Tibial nerve (tissue), 4 donors: ENCODE measurements at regions not wholly inside any gene's neighbourhood (a gene's known extent, or its start where the extent isn't known, plus 50 kb on each side); places are given as distances from the start of the nearest gene placed in this dataset.
"Not testable (repeated sequence)": the region's sequence is repeated elsewhere in the genome, so short reads cannot be mapped to it uniquely, and the experiment has no call there.

Experiments used
- DNase-seq, 2 donors: peaks; one replicate each; pipeline ENCODE4 v3.0.0-alpha.2; 2019; ENCODE audit warnings: low spot score in 2 of 2
- H3K27ac ChIP-seq, 4 donors: fragments of 200-600 bp; sonication (generic) in 3 of 4; one replicate each; pipeline ENCODE4 v1.5.1; 2017 to 2019; ENCODE audit warnings: mild to moderate bottlenecking in 1 of 4
- H3K27me3 ChIP-seq, 2 donors: fragments of 200-600 bp; sonication (generic) in 1 of 2; one replicate each; pipeline versions ENCODE4 v1.5.1 to v1.6.0; 2017 to 2019
- H3K36me3 ChIP-seq, 3 donors: fragments of 200-600 bp; sonication (generic); one replicate each; pipeline ENCODE4 v1.5.1; 2018 to 2019
- H3K4me1 ChIP-seq, 4 donors: fragments of 200-600 bp; sonication (generic) in 3 of 4; one replicate each; pipeline ENCODE4 v1.5.1; 2017 to 2019
- H3K4me3 ChIP-seq, 4 donors: fragments of 200-600 bp; sonication (generic) in 3 of 4; one replicate each; pipeline ENCODE4 v1.5.1; 2017 to 2019; ENCODE audit warnings: mild to moderate bottlenecking in 1 of 4, moderate library complexity in 1 of 4
- H3K9me3 ChIP-seq, 4 donors: fragments of 200-600 bp; sonication (generic) in 3 of 4; one replicate each; pipeline ENCODE4 v1.5.1; 2017 to 2019
- EP300 ChIP-seq, 2 donors: sonication (generic); formaldehyde crosslinking; IDR thresholded peaks; one replicate each; pipeline ENCODE4 v1.6.1; 2017; ENCODE audit warnings: antibody characterized with exemption in 2 of 2, mild to moderate bottlenecking in 1 of 2
- POLR2A ChIP-seq, 2 donors: fragments of 450-650 bp; IDR thresholded peaks; one replicate each; pipeline ENCODE4 v1.6.1; 2017; ENCODE audit warnings: antibody characterized with exemption in 2 of 2, mild to moderate bottlenecking in 2 of 2, moderate library complexity in 2 of 2
- WGBS, 2 donors: methylation state at CpG; one replicate each; pipeline ENCODE4 v1.1.5; 2018; 5-methylcytosine and 5-hydroxymethylcytosine counted together
- TF ChIP-seq, protein P1 (sequence below), 5 experiments: fragments of 200-600 bp in 3 of 5; fragments of 450-650 bp in 2 of 5; sonication (generic) in 3 of 5; IDR thresholded peaks; one replicate each; pipeline ENCODE4 v1.5.1; 2016 to 2019; ENCODE audit warnings: antibody characterized with exemption in 5 of 5, mild to moderate bottlenecking in 3 of 5, moderate library complexity in 2 of 5

DNA sequence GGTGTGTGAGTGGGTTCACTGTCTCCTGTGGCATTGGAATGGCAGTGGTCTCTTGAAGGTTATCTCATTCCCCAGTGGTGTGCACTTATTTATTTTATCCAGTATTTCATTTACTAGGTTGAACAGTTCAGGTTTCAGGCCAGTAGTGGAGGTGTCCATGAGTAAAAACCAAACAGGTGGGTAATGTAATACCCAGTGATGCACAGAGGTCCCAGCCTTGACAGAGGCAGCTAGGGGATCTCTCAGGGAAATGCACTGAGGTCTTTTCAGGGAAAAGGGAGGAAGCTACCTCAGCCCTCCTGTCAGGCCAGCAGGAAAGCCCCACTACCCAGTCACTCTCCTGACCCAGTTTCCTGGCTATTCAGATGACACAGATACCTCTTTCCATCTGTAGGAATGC lies 403.6 kb downstream of the UTRN start:
- Histone ChIP-seq H3K27ac (no peak overlapping the region), H3K4me3 (no peak overlapping the region), H3K9me3 (peaks cover 0 to 27% (median 8%) of the 10 kb centered on the region in 4 donors), H3K4me1 (peaks cover 0 to 2% (median 0%) of the 10 kb centered on the region in 4 donors), H3K27me3 (no peaks in the 10 kb centered on the region), H3K36me3 (peaks cover 0 to 54% (median 0%) of the 10 kb centered on the region in 3 donors)
- TF ChIP-seq POLR2A (IDR thresholded peaks at IDR 0.05) (no peak), EP300 (IDR thresholded peaks at IDR 0.05) (no peak)
- TF ChIP-seq, protein P1, sequence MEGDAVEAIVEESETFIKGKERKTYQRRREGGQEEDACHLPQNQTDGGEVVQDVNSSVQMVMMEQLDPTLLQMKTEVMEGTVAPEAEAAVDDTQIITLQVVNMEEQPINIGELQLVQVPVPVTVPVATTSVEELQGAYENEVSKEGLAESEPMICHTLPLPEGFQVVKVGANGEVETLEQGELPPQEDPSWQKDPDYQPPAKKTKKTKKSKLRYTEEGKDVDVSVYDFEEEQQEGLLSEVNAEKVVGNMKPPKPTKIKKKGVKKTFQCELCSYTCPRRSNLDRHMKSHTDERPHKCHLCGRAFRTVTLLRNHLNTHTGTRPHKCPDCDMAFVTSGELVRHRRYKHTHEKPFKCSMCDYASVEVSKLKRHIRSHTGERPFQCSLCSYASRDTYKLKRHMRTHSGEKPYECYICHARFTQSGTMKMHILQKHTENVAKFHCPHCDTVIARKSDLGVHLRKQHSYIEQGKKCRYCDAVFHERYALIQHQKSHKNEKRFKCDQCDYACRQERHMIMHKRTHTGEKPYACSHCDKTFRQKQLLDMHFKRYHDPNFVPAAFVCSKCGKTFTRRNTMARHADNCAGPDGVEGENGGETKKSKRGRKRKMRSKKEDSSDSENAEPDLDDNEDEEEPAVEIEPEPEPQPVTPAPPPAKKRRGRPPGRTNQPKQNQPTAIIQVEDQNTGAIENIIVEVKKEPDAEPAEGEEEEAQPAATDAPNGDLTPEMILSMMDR (IDR thresholded peaks at IDR 0.05), result no peak
- DNase-seq, result no peak

DNA sequence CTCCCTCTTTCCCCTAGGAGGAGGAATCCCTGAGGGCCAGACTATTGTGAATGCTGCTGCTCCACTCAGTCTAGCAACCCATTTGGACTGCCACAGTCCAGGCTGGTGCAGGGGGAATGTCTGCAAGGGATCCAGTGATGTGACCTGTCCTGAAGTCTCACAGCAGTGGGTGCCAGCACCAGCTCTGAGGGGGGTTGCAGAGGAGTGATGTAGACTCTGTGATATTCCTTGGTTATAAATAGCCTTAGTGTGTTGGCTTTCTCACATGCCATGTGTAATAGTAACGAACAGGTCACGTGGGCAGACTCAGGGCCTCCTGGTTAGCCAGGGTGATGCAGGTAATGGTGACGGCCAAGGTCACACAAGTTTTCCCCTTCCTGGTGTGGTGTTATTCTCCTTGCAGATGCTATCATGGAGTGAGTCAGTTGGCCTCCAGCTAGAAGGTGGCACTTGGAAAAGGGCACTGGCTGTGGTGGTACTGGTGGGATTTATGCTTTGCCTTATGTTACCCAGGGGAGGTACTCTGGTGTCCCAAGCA lies 404.4 kb downstream of the UTRN start:
- DNase-seq, result no peak
- 97 to 100% methylated on average over 3 of the region's 3 CpGs for WGBS, 2 donors
- Histone ChIP-seq H3K4me3 (no peak overlapping the region), H3K36me3 (peaks cover 0 to 54% (median 0%) of the 10 kb centered on the region in 3 donors), H3K9me3 (peaks cover 0 to 27% (median 8%) of the 10 kb centered on the region in 4 donors), H3K4me1 (peaks cover 0 to 2% (median 0%) of the 10 kb centered on the region in 4 donors), H3K27ac (no peak overlapping the region), H3K27me3 (no peaks in the 10 kb centered on the region)
- no peak for TF ChIP-seq EP300 (IDR thresholded peaks at IDR 0.05)
- TF ChIP-seq POLR2A (IDR thresholded peaks at IDR 0.05), result no peak
- TF ChIP-seq, protein P1 (IDR thresholded peaks at IDR 0.05), result no peak

DNA sequence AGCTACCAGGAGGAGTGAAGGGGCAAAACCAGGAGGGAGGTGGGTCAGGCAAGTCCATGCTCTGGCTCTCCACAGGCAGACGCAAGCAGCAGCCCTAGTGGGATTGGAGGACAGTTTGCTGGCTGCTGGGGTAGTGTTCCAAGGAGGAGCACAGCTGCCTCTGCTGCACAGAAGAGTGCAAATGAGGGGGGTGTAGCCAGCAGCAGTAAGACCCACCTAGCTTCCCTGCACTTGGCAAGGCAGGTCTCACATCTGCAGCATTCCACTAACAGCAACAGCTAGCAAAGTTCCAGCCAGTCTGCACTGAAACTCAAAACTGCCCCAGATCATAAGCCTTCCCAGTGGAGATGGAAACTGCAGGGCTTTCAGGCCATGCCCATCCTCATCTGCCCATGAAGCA lies 405.0 kb downstream of the UTRN start:
- DNase-seq, result no peak
- TF ChIP-seq, protein P1 (IDR thresholded peaks at IDR 0.05), result no peak
- peaks cover 0 to 51% (median 0%) of the 10 kb centered on the region in 3 donors for H3K36me3 ChIP-seq
- H3K27ac ChIP-seq, result no peak overlapping the region
- H3K27me3 ChIP-seq, result no peaks in the 10 kb centered on the region
- WGBS, 2 donors, result 80 to 100% methylated on average over 1 of the region's 1 CpG
- no peak overlapping the region for H3K4me3 ChIP-seq
- H3K9me3 ChIP-seq, result peaks cover 0 to 27% (median 8%) of the 10 kb centered on the region in 4 donors
- peaks cover 0 to 2% (median 0%) of the 10 kb centered on the region in 4 donors for H3K4me1 ChIP-seq

- Histone ChIP-seq H3K9me3 (peaks cover 0 to 27% (median 8%) of the 10 kb centered on the region in 4 donors), H3K36me3 (peaks cover 0 to 49% (median 0%) of the 10 kb centered on the region in 3 donors), H3K27me3 (no peaks in the 10 kb centered on the region), H3K27ac (no peak overlapping the region), H3K4me3 (no peak overlapping the region), H3K4me1 (peaks cover 0 to 2% (median 0%) of the 10 kb centered on the region in 4 donors)
- 66 to 77% methylated on average over 4 of the region's 4 CpGs for WGBS, 2 donors
- no peak for DNase-seq
- TF ChIP-seq POLR2A (IDR thresholded peaks at IDR 0.05) (no peak), EP300 (IDR thresholded peaks at IDR 0.05) (no peak)
- TF ChIP-seq, protein P1 (IDR thresholded peaks at IDR 0.05), result no peak
Observed at GRCh38 chr6:144690666-144691065, 405.5 kb downstream of the UTRN start.

DNA sequence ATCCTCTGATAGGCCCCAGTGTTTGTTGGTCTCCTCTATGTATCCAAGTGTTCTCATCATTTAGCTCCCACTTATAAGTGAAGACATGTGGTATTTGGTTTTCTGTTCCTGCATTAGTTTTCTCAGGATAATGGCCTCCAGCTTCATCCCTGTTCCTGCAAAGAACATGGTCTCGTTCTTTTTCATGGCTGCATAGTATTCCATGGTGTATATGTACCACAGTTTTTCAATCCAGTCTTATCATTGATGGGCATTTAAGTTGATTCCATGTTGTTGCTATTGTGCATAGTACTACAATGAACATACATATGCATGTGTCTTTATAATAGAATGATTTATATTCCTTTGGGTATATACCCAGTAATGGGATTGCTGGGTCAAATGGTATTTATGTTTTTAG lies 406.9 kb downstream of the UTRN start:
- 97 to 100% methylated on average over 1 of the region's 1 CpG for WGBS, 2 donors
- H3K4me3 ChIP-seq, H3K27me3 ChIP-seq, H3K27ac ChIP-seq, H3K4me1 ChIP-seq, DNase-seq: not testable (repeated sequence)
- peaks cover 0 to 16% (median 8%) of the 10 kb centered on the region in 4 donors for H3K9me3 ChIP-seq
- peaks cover 0 to 42% (median 0%) of the 10 kb centered on the region in 3 donors for H3K36me3 ChIP-seq
